Suprapubic skin (tissue), 4 donors: ENCODE measurements at regions not wholly inside any gene's neighbourhood (a gene's known extent, or its start where the extent isn't known, plus 50 kb on each side); places are given as distances from the start of the nearest gene placed in this dataset.

Experiments used
- CTCF ChIP-seq, 2 donors: fragments of 200-600 bp in 1 of 2; fragments of 450-650 bp in 1 of 2; sonication (generic) in 1 of 2; IDR thresholded peaks; one replicate each; pipeline ENCODE4 v1.5.1; 2016 to 2019; ENCODE audit warnings: antibody characterized with exemption in 2 of 2, mild to moderate bottlenecking in 1 of 2, moderate library complexity in 1 of 2
- EP300 ChIP-seq: sonication (generic); formaldehyde crosslinking; IDR thresholded peaks from one replicate; pipeline ENCODE4 v1.6.1; 2017; ENCODE audit warnings: antibody characterized with exemption
- POLR2A ChIP-seq, 2 donors: fragments of 450-650 bp; IDR thresholded peaks; one replicate each; pipeline ENCODE4 v1.6.1; 2017; ENCODE audit warnings: antibody characterized with exemption in 2 of 2, mild to moderate bottlenecking in 2 of 2, moderate library complexity in 2 of 2
- POLR2AphosphoS5 ChIP-seq, 3 donors: sonication (generic); formaldehyde crosslinking; IDR thresholded peaks; one replicate each; pipeline ENCODE4 v1.6.1; 2017; ENCODE audit warnings: antibody characterized with exemption in 3 of 3

GRCh38 chr6:131453803-131454202, 119.2 kb upstream of the ARG1 start:
- TF ChIP-seq CTCF (IDR thresholded peaks at IDR 0.05), result no peak
- no peak for TF ChIP-seq POLR2AphosphoS5 (IDR thresholded peaks at IDR 0.05)
- TF ChIP-seq POLR2A (IDR thresholded peaks at IDR 0.05), result no peak
- no peak for TF ChIP-seq EP300
